ENCODE measurements at regions not wholly inside any gene's neighbourhood (a gene's known extent, or its start where the extent isn't known, plus 50 kb on each side); places are given as distances from the start of the nearest gene placed in this dataset.

GRCh38 chr3:182063742-182064141 is 352.0 kb downstream of the SOX2 start:
- Histone ChIP-seq H2AFZ (ENCODE audit: low read length) (no peak overlapping the region), H3K4me1 (ENCODE audit: insufficient read depth, low read length) (no peaks in the 10 kb centered on the region), H3K79me2 (ENCODE audit: insufficient read depth, low read length) (no peaks in the 10 kb centered on the region), H3K27me3 (ENCODE audit: insufficient read depth, low read length) (no peaks in the 10 kb centered on the region), H4K20me1 (ENCODE audit: insufficient read depth, low read length) (no peaks in the 10 kb centered on the region), H3K36me3 (ENCODE audit: insufficient read depth, low read length) (no peaks in the 10 kb centered on the region), H3K27ac (ENCODE audit: low read depth, low read length) (no peak overlapping the region), H3K9me3 (ENCODE audit: low read depth, low read length) (no peaks in the 10 kb centered on the region), H3K4me2 (ENCODE audit: insufficient read depth, low read length) (no peak overlapping the region), H3K4me3 (ENCODE audit: insufficient read depth, low read length) (no peak overlapping the region)
- no peak for TF ChIP-seq CTCF (IDR thresholded peaks at IDR 0.05; ENCODE audit: extremely low read depth, low read depth, low read length)
- no peak for DNase-seq (ENCODE audit: insufficient read length, low spot score, missing footprints)

GRCh38 chr3:182067423-182067822 is 355.7 kb downstream of the SOX2 start:
- H3K4me3 ChIP-seq (ENCODE audit: insufficient read depth, low read length): no peak overlapping the region
- H3K27ac ChIP-seq (ENCODE audit: low read depth, low read length): no peak overlapping the region
- no peak overlapping the region for H2AFZ ChIP-seq (ENCODE audit: low read length)
- no peak for DNase-seq (ENCODE audit: insufficient read length, low spot score, missing footprints)
- no peaks in the 10 kb centered on the region for H3K27me3 ChIP-seq (ENCODE audit: insufficient read depth, low read length)
- TF ChIP-seq CTCF (IDR thresholded peaks at IDR 0.05; ENCODE audit: extremely low read depth, low read depth, low read length): no peak
- no peaks in the 10 kb centered on the region for H4K20me1 ChIP-seq (ENCODE audit: insufficient read depth, low read length)
- no peaks in the 10 kb centered on the region for H3K4me1 ChIP-seq (ENCODE audit: insufficient read depth, low read length)
- no peaks in the 10 kb centered on the region for H3K79me2 ChIP-seq (ENCODE audit: insufficient read depth, low read length)
- H3K4me2 ChIP-seq (ENCODE audit: insufficient read depth, low read length): no peak overlapping the region
- no peaks in the 10 kb centered on the region for H3K9me3 ChIP-seq (ENCODE audit: low read depth, low read length)
- no peaks in the 10 kb centered on the region for H3K36me3 ChIP-seq (ENCODE audit: insufficient read depth, low read length)

GRCh38 chr3:182078316-182078715 is 366.6 kb downstream of the SOX2 start:
- no peak overlapping the region for H3K27ac ChIP-seq (ENCODE audit: low read depth, low read length)
- no peaks in the 10 kb centered on the region for H4K20me1 ChIP-seq (ENCODE audit: insufficient read depth, low read length)
- H2AFZ ChIP-seq (ENCODE audit: low read length): no peak overlapping the region
- no peak for TF ChIP-seq CTCF (IDR thresholded peaks at IDR 0.05; ENCODE audit: extremely low read depth, low read depth, low read length)
- H3K27me3 ChIP-seq (ENCODE audit: insufficient read depth, low read length): no peaks in the 10 kb centered on the region
- H3K36me3 ChIP-seq (ENCODE audit: insufficient read depth, low read length): no peaks in the 10 kb centered on the region
- H3K4me2 ChIP-seq (ENCODE audit: insufficient read depth, low read length): no peak overlapping the region
- no peaks in the 10 kb centered on the region for H3K4me1 ChIP-seq (ENCODE audit: insufficient read depth, low read length)
- no peaks in the 10 kb centered on the region for H3K79me2 ChIP-seq (ENCODE audit: insufficient read depth, low read length)
- no peak for DNase-seq (ENCODE audit: insufficient read length, low spot score, missing footprints)
- H3K4me3 ChIP-seq (ENCODE audit: insufficient read depth, low read length): no peak overlapping the region
- H3K9me3 ChIP-seq (ENCODE audit: low read depth, low read length): peaks cover 4% of the 10 kb centered on the region

- H3K79me2 ChIP-seq (ENCODE audit: insufficient read depth, low read length): no peaks in the 10 kb centered on the region
- peaks cover 4% of the 10 kb centered on the region for H3K9me3 ChIP-seq (ENCODE audit: low read depth, low read length)
- H3K36me3 ChIP-seq (ENCODE audit: insufficient read depth, low read length): no peaks in the 10 kb centered on the region
- H3K4me2 ChIP-seq (ENCODE audit: insufficient read depth, low read length): no peak overlapping the region
- no peak overlapping the region for H2AFZ ChIP-seq (ENCODE audit: low read length)
- DNase-seq (ENCODE audit: insufficient read length, low spot score, missing footprints): peak; percentile 15
- H3K4me1 ChIP-seq (ENCODE audit: insufficient read depth, low read length): no peaks in the 10 kb centered on the region
- H3K4me3 ChIP-seq (ENCODE audit: insufficient read depth, low read length): no peak overlapping the region
- H4K20me1 ChIP-seq (ENCODE audit: insufficient read depth, low read length): no peaks in the 10 kb centered on the region
- H3K27me3 ChIP-seq (ENCODE audit: insufficient read depth, low read length): no peaks in the 10 kb centered on the region
- H3K27ac ChIP-seq (ENCODE audit: low read depth, low read length): no peak overlapping the region
- no peak for TF ChIP-seq CTCF (IDR thresholded peaks at IDR 0.05; ENCODE audit: extremely low read depth, low read depth, low read length)
These were observed 367.2 kb downstream of the SOX2 start for GRCh38 chr3:182078929-182079328.
